Ishikawa (cell line): ENCODE measurements at regions not wholly inside any gene's neighbourhood (a gene's known extent, or its start where the extent isn't known, plus 50 kb on each side); places are given as distances from the start of the nearest gene placed in this dataset.

ENCODE experiments used
- CEBPB ChIP-seq: IDR thresholded peaks from 2 replicates; pipeline ENCODE4 v1.6.1; 2012
- CREB1 ChIP-seq: IDR thresholded peaks from 2 replicates; pipeline ENCODE4 v1.6.1; 2012; ENCODE audit warnings: low read depth
- EGR1 ChIP-seq: IDR thresholded peaks from 2 replicates; pipeline ENCODE4 v1.6.1; 2012
- EP300 ChIP-seq: IDR thresholded peaks from 2 replicates; pipeline ENCODE4 v1.6.1; 2012; ENCODE audit warnings: borderline replicate concordance
- FOXM1 ChIP-seq: IDR thresholded peaks from 2 replicates; pipeline ENCODE4 v1.6.1; 2012; ENCODE audit warnings: low read depth, borderline replicate concordance
- NFIC ChIP-seq: IDR thresholded peaks from 2 replicates; pipeline ENCODE4 v1.6.1; 2012
- RAD21 ChIP-seq: IDR thresholded peaks from 2 replicates; pipeline ENCODE4 v1.6.1; 2012; ENCODE audit warnings: low read depth
- TAF1 ChIP-seq: IDR thresholded peaks from 2 replicates; pipeline ENCODE4 v1.6.1; 2012; ENCODE audit warnings: low read depth, mild to moderate bottlenecking
- TCF12 ChIP-seq: IDR thresholded peaks from 2 replicates; pipeline ENCODE4 v1.6.1; 2012; ENCODE audit warnings: low read depth
- TEAD4 ChIP-seq: IDR thresholded peaks from 2 replicates; pipeline ENCODE4 v1.6.1; 2012
- YY1 ChIP-seq: IDR thresholded peaks from 2 replicates; pipeline ENCODE4 v1.6.1; 2012; ENCODE audit warnings: low read depth
- ZBTB7A ChIP-seq: IDR thresholded peaks from 2 replicates; pipeline ENCODE4 v1.6.1; 2012; ENCODE audit warnings: low read depth
- TF ChIP-seq, protein P1 (sequence below): IDR thresholded peaks from 2 replicates; pipeline ENCODE4 v1.6.1; 2012
- TF ChIP-seq, protein P2 (sequence below): IDR thresholded peaks from 2 replicates; pipeline ENCODE4 v1.6.1; 2012
- TF ChIP-seq, protein P3 (sequence below): IDR thresholded peaks from 2 replicates; pipeline ENCODE4 v1.6.1; 2012; ENCODE audit warnings: low read depth, mild to moderate bottlenecking

- TF ChIP-seq TCF12 (no peak), NFIC (no peak)
These were observed 198.6 kb downstream of the MSX2 start for GRCh38 chr5:174922955-174923354.

DNA sequence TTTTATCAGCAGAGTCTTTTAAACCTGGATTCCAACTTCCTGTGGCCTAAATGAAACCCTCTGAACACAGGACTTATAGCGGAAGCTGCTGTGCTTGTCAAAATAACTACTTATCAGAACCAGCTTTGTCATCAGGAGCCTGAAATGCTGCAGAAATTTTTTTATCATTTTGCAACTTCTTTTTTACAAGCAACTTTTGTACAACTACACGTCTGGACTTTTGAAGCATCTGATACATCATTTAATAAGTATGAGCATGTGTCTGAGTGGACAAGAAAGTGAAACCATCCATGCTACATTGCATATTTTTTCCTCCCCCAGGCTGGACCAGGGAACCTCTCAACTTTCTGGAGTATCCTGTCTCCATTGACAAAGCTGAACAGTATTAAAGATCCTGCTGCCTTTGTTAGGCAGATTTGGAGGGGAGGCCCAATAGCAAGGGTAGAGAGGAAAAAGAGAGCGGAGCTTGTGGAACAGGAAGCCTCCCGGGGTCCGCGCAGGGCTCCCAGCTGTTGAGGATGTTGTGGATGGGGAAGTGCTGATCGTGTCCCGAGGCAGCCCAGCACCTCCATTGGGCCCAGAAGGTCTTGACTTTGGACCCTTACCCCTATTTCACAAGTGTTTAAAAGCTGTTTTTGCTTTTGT, 196.6 kb downstream of the MSX2 start:
- no peak for TF ChIP-seq EP300
- TF ChIP-seq FOXM1 = no peak
- TF ChIP-seq, protein P1, sequence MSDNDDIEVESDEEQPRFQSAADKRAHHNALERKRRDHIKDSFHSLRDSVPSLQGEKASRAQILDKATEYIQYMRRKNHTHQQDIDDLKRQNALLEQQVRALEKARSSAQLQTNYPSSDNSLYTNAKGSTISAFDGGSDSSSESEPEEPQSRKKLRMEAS = no peak
- TF ChIP-seq CREB1 = no peak
- TF ChIP-seq, protein P2, sequence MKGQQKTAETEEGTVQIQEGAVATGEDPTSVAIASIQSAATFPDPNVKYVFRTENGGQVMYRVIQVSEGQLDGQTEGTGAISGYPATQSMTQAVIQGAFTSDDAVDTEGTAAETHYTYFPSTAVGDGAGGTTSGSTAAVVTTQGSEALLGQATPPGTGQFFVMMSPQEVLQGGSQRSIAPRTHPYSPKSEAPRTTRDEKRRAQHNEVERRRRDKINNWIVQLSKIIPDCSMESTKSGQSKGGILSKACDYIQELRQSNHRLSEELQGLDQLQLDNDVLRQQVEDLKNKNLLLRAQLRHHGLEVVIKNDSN = no peak
- TF ChIP-seq TCF12 = no peak
- TF ChIP-seq NFIC = no peak
- TF ChIP-seq TAF1 = no peak
- no peak for TF ChIP-seq TEAD4

DNA sequence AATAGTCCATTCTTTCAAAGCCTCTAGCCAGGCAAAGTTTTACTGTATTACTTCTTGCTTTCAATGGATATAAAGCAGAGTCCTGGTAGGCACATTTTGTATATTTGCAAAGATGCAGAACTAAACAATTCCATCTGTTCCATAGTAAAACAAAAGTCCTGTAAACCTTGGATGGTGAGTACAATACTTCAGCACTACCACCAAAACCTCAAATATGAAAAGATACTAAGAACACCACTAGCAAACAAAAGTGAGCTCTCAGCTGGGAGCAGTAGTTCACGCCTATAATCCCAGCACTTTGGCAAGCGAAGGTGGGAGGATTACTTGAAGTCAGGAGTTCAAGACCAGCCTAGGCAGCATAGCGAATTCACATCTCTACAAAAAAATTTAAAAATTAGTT, 195.0 kb downstream of the MSX2 start:
- TF ChIP-seq NFIC = no peak
- TF ChIP-seq FOXM1 = no peak
- no peak for TF ChIP-seq TAF1
- TF ChIP-seq YY1 = no peak
- TF ChIP-seq, protein P1 = no peak
- no peak for TF ChIP-seq ZBTB7A
- no peak for TF ChIP-seq EP300
- TF ChIP-seq TCF12 = no peak
- TF ChIP-seq, protein P2 = no peak
- no peak for TF ChIP-seq RAD21
- TF ChIP-seq EGR1 = no peak
- TF ChIP-seq, protein P3, sequence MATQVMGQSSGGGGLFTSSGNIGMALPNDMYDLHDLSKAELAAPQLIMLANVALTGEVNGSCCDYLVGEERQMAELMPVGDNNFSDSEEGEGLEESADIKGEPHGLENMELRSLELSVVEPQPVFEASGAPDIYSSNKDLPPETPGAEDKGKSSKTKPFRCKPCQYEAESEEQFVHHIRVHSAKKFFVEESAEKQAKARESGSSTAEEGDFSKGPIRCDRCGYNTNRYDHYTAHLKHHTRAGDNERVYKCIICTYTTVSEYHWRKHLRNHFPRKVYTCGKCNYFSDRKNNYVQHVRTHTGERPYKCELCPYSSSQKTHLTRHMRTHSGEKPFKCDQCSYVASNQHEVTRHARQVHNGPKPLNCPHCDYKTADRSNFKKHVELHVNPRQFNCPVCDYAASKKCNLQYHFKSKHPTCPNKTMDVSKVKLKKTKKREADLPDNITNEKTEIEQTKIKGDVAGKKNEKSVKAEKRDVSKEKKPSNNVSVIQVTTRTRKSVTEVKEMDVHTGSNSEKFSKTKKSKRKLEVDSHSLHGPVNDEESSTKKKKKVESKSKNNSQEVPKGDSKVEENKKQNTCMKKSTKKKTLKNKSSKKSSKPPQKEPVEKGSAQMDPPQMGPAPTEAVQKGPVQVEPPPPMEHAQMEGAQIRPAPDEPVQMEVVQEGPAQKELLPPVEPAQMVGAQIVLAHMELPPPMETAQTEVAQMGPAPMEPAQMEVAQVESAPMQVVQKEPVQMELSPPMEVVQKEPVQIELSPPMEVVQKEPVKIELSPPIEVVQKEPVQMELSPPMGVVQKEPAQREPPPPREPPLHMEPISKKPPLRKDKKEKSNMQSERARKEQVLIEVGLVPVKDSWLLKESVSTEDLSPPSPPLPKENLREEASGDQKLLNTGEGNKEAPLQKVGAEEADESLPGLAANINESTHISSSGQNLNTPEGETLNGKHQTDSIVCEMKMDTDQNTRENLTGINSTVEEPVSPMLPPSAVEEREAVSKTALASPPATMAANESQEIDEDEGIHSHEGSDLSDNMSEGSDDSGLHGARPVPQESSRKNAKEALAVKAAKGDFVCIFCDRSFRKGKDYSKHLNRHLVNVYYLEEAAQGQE = no peak
- TF ChIP-seq TEAD4 = no peak
- TF ChIP-seq CREB1 = no peak

- TF ChIP-seq TCF12 (no peak), ZBTB7A (no peak), NFIC (no peak), CREB1 (no peak), CEBPB (no peak), RAD21 (no peak), EGR1 (no peak), FOXM1 (no peak), YY1 (no peak)
- TF ChIP-seq, protein P1 = no peak
- TF ChIP-seq, protein P3 = no peak
- TF ChIP-seq, protein P2 = no peak
These were observed 194.3 kb downstream of the MSX2 start for GRCh38 chr5:174918655-174919054.

DNA sequence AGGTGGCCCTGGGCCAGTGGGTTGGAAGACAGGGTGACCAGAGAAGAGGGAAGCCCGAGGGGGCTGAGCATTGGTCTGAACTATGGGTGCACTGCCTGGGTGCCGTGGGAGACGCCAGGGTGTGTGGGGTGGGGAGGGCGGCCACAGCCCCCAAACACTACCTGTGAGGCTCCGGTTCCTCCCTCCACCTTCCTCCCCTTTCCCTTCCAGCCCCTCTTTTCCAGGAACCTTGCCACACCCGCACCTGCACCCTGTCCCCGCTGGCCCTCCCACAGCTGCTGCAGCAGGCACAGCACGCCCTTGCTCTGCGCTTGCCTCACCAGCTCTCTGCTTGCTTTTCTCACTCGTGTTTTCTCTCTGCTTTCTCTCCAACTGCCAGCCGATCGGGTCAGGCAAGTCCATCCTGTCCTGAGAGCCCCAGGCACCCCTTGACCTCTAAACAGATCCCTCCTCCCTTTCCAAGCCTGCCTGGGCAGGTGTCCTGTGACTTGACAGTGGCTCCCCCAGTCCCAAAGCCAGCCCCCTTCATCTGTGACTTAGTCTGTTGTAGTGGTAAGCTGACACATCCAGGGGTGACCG, 193.7 kb downstream of the MSX2 start:
- TF ChIP-seq NFIC (no peak), TAF1 (no peak), FOXM1 (no peak)
- TF ChIP-seq, protein P2 = no peak
- TF ChIP-seq, protein P1 = no peak
